ENCODE measurements at regions not wholly inside any gene's neighbourhood (a gene's known extent, or its start where the extent isn't known, plus 50 kb on each side); places are given as distances from the start of the nearest gene placed in this dataset.

GRCh38 chr3:26340001-26340400 is 282.6 kb upstream of the LRRC3B start:
- no peak for DNase-seq
- TF ChIP-seq CTCF (IDR thresholded peaks at IDR 0.05 in 8 of 11, conservative IDR thresholded peaks at IDR 0.05 in 3 of 11) (no peak), POLR2AphosphoS5 (IDR thresholded peaks at IDR 0.05) (no peak), POLR2A (IDR thresholded peaks at IDR 0.05) (no peak)
- WGBS, 5 donors: 76 to 85% (median 83%) methylated on average over 3 of the region's 3 CpGs
- intact Hi-C loops (cut with DNase I; ENCODE audit: low total_unique reads): no loop called here
- H3K27ac ChIP-seq: no peak overlapping the region
- no peaks in the 10 kb centered on the region for H3K27me3 ChIP-seq (replicated peaks in 1 of 7)
- no peak overlapping the region for H3K4me3 ChIP-seq
- H3K36me3 ChIP-seq: no peaks in the 10 kb centered on the region
- H3K4me1 ChIP-seq: no peaks in the 10 kb centered on the region
- H3K9me3 ChIP-seq: peaks cover 0 to 31% (median 0%) of the 10 kb centered on the region in 8 donors

GRCh38 chr3:26343647-26344046 is 278.9 kb upstream of the LRRC3B start:
- Histone ChIP-seq H3K4me1 (no peaks in the 10 kb centered on the region), H3K9me3 (peaks cover 0 to 39% (median 5%) of the 10 kb centered on the region in 8 donors), H3K4me3 (no peak overlapping the region), H3K36me3 (no peaks in the 10 kb centered on the region), H3K27ac (no peak overlapping the region), H3K27me3 (replicated peaks in 1 of 7) (no peaks in the 10 kb centered on the region)
- 45 to 71% (median 50%) methylated on average over 1 of the region's 1 CpG for WGBS, 5 donors
- intact Hi-C loops (cut with DNase I; ENCODE audit: low total_unique reads): no loop called here
- TF ChIP-seq CTCF (IDR thresholded peaks at IDR 0.05 in 8 of 11, conservative IDR thresholded peaks at IDR 0.05 in 3 of 11) (no peak), POLR2A (IDR thresholded peaks at IDR 0.05) (no peak), POLR2AphosphoS5 (IDR thresholded peaks at IDR 0.05) (no peak)
- DNase-seq: no peak

GRCh38 chr3:26345613-26346012 is 277.0 kb upstream of the LRRC3B start:
- Histone ChIP-seq H3K4me1 (no peaks in the 10 kb centered on the region), H3K4me3 (no peak overlapping the region), H3K27ac (no peak overlapping the region), H3K27me3 (replicated peaks in 1 of 7) (no peaks in the 10 kb centered on the region), H3K36me3 (no peaks in the 10 kb centered on the region), H3K9me3 (peaks cover 0 to 50% (median 12%) of the 10 kb centered on the region in 8 donors)
- WGBS, 5 donors: 76 to 88% (median 81%) methylated on average over 10 of the region's 10 CpGs
- intact Hi-C loops (cut with DNase I; ENCODE audit: low total_unique reads): no loop called here
- no peak for DNase-seq
- TF ChIP-seq POLR2A (IDR thresholded peaks at IDR 0.05) (no peak), POLR2AphosphoS5 (IDR thresholded peaks at IDR 0.05) (no peak), CTCF (IDR thresholded peaks at IDR 0.05 in 8 of 11, conservative IDR thresholded peaks at IDR 0.05 in 3 of 11) (no peak)

GRCh38 chr3:26346497-26346896 is 276.1 kb upstream of the LRRC3B start:
- DNase-seq: no peak
- no peaks in the 10 kb centered on the region for H3K36me3 ChIP-seq
- H3K4me1 ChIP-seq: no peaks in the 10 kb centered on the region
- no peaks in the 10 kb centered on the region for H3K27me3 ChIP-seq (replicated peaks in 1 of 7)
- no peak overlapping the region for H3K27ac ChIP-seq
- no peak overlapping the region for H3K4me3 ChIP-seq
- TF ChIP-seq POLR2AphosphoS5 (IDR thresholded peaks at IDR 0.05): no peak
- no peak for TF ChIP-seq POLR2A (IDR thresholded peaks at IDR 0.05)
- TF ChIP-seq CTCF (IDR thresholded peaks at IDR 0.05 in 8 of 11, conservative IDR thresholded peaks at IDR 0.05 in 3 of 11): no peak
- WGBS, 5 donors: 87 to 96% (median 93%) methylated on average over 13 of the region's 13 CpGs
- peaks cover 0 to 52% (median 18%) of the 10 kb centered on the region in 8 donors for H3K9me3 ChIP-seq
- intact Hi-C loops (cut with DNase I; ENCODE audit: low total_unique reads): no loop called here

All from spleen (tissue), 11 donors.